ENCODE measurements at regions not wholly inside any gene's neighbourhood (a gene's known extent, or its start where the extent isn't known, plus 50 kb on each side); places are given as distances from the start of the nearest gene placed in this dataset.

DNA sequence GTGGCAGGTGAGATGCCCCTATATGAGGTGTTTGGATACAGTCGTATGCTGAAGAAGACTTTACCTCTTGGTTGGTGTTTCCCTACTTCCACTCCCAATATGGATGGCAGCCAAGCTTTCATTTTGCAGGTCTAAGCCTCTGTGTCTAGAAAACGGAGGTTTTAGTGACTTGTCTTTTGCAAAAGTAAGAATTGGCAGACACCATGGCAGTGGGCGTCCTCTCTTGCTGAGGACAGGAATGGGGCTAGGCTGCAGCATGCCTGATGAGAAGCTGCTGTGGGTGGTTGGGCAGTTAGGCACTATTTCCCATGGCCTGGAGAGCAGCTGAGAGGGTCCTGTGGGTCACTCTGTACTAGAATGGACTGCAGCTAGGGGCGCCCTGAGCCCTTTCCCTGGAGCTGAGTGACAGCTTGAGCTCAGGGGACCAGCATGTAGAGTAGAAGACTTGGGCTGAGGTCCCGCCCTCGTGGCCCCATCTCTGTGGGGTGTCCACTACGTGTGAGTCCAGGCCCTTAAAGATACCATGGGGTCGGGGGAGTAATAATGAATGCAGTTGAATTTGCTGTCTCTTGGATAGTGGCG is 127.4 kb downstream of the CDH26 start:
- DNase-seq (ENCODE audit: low read depth in 1 of 2, low spot score in 1 of 2): no peak

DNA sequence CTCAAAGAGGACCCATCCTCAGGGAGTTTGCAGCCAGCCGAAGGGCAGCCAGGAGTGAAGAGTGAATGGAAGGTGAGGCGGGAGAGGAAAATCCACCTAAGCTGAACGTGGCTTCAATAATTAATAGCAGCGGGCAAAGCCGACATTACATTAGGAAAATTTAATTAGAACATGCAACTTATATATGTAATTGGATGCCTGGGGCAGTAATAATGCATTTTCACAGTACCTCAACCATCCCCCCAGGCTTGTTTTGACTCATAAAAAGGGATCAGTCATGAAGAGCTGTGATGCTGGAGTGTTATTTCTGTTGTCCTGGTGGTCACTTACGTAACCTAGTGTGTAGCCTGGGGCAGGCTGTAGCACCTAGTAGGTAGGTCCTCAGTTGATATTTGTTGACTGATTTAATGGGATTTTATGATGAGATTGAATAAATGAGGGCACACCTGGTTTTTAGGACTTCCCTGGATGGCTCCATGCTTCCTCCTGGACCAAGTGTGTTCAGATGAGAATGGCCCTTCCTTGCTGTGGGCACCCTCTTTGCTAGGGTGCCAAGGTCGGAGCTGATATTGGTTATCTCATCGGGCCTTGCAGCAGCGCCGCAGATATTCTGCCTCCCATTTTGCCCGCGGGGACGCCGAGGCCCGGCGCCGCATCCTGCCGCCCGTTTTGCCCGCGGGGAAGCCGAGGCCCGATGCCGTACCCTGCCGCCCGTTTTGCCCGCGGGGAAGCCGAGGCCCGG is 128.8 kb downstream of the CDH26 start:
- Histone ChIP-seq H3K27ac (replicated peaks) (no peak overlapping the region), H3K4me3 (replicated peaks; ENCODE audit: insufficient read depth, low read length) (no peak overlapping the region), H3K27me3 (ENCODE audit: insufficient read depth, poor library complexity, severe bottlenecking) (no peaks in the 10 kb centered on the region)
- DNase-seq (ENCODE audit: low read depth in 1 of 2, low spot score in 1 of 2): no peak
- TF ChIP-seq, protein P1, sequence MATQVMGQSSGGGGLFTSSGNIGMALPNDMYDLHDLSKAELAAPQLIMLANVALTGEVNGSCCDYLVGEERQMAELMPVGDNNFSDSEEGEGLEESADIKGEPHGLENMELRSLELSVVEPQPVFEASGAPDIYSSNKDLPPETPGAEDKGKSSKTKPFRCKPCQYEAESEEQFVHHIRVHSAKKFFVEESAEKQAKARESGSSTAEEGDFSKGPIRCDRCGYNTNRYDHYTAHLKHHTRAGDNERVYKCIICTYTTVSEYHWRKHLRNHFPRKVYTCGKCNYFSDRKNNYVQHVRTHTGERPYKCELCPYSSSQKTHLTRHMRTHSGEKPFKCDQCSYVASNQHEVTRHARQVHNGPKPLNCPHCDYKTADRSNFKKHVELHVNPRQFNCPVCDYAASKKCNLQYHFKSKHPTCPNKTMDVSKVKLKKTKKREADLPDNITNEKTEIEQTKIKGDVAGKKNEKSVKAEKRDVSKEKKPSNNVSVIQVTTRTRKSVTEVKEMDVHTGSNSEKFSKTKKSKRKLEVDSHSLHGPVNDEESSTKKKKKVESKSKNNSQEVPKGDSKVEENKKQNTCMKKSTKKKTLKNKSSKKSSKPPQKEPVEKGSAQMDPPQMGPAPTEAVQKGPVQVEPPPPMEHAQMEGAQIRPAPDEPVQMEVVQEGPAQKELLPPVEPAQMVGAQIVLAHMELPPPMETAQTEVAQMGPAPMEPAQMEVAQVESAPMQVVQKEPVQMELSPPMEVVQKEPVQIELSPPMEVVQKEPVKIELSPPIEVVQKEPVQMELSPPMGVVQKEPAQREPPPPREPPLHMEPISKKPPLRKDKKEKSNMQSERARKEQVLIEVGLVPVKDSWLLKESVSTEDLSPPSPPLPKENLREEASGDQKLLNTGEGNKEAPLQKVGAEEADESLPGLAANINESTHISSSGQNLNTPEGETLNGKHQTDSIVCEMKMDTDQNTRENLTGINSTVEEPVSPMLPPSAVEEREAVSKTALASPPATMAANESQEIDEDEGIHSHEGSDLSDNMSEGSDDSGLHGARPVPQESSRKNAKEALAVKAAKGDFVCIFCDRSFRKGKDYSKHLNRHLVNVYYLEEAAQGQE (IDR thresholded peaks at IDR 0.05; ENCODE audit: insufficient replicate concordance, low read depth): no peak
- TF ChIP-seq GABPA (IDR thresholded peaks at IDR 0.05; ENCODE audit: low read depth) (no peak), SPI1 (IDR thresholded peaks at IDR 0.05; ENCODE audit: borderline replicate concordance, low read depth) (no peak), POLR2AphosphoS5 (IDR thresholded peaks at IDR 0.05; ENCODE audit: low read depth) (no peak)
- TF ChIP-seq, protein P2, sequence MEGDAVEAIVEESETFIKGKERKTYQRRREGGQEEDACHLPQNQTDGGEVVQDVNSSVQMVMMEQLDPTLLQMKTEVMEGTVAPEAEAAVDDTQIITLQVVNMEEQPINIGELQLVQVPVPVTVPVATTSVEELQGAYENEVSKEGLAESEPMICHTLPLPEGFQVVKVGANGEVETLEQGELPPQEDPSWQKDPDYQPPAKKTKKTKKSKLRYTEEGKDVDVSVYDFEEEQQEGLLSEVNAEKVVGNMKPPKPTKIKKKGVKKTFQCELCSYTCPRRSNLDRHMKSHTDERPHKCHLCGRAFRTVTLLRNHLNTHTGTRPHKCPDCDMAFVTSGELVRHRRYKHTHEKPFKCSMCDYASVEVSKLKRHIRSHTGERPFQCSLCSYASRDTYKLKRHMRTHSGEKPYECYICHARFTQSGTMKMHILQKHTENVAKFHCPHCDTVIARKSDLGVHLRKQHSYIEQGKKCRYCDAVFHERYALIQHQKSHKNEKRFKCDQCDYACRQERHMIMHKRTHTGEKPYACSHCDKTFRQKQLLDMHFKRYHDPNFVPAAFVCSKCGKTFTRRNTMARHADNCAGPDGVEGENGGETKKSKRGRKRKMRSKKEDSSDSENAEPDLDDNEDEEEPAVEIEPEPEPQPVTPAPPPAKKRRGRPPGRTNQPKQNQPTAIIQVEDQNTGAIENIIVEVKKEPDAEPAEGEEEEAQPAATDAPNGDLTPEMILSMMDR (IDR thresholded peaks at IDR 0.05; ENCODE audit: insufficient read depth, low read length): no peak

More for the DNA sequence above, 127.4 kb downstream of the CDH26 start:
- no peak overlapping the region for H3K4me3 ChIP-seq (replicated peaks; ENCODE audit: insufficient read depth, low read length)
- TF ChIP-seq GABPA (IDR thresholded peaks at IDR 0.05; ENCODE audit: low read depth) (no peak), SPI1 (IDR thresholded peaks at IDR 0.05; ENCODE audit: borderline replicate concordance, low read depth) (no peak), POLR2AphosphoS5 (IDR thresholded peaks at IDR 0.05; ENCODE audit: low read depth) (no peak)
- TF ChIP-seq, protein P2 (IDR thresholded peaks at IDR 0.05; ENCODE audit: insufficient read depth, low read length): no peak
- TF ChIP-seq, protein P1 (IDR thresholded peaks at IDR 0.05; ENCODE audit: insufficient replicate concordance, low read depth): no peak
- H3K27me3 ChIP-seq (ENCODE audit: insufficient read depth, poor library complexity, severe bottlenecking): no peaks in the 10 kb centered on the region
- H3K27ac ChIP-seq (replicated peaks): no peak overlapping the region

DNA sequence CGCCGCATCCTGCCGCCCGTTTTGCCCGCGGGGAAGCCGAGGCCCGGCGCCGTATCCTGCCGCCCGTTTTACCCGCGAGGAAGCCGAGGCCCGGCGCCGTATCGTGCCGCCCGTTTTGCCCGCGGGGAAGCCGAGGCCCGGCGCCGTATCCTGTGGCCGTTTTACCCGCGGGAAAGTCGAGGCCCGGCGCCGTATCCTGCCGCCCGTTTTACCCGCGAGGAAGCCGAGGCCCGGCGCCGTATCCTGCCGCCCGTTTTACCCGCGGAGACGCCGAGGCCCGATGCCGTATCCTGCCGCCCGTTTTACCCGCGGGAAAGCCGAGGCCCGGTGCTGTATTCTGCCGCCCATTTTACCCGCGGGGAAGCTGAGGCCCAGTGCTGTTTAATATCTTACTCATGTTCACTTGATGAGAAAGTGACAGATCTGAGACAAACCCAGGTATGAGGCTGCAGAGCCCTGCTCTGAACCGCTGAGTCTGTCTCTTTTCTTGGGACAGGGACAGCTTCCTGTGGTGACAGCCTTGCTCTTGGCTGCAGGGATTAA is 129.4 kb downstream of the CDH26 start:
- TF ChIP-seq GABPA (IDR thresholded peaks at IDR 0.05; ENCODE audit: low read depth) (no peak), POLR2AphosphoS5 (IDR thresholded peaks at IDR 0.05; ENCODE audit: low read depth) (no peak)
- TF ChIP-seq, protein P1 (IDR thresholded peaks at IDR 0.05; ENCODE audit: insufficient replicate concordance, low read depth): no peak
- TF ChIP-seq, protein P2 (IDR thresholded peaks at IDR 0.05; ENCODE audit: insufficient read depth, low read length): no peak
- no peak overlapping the region for H3K4me3 ChIP-seq (replicated peaks; ENCODE audit: insufficient read depth, low read length)
- no peak overlapping the region for H3K27ac ChIP-seq (replicated peaks)
- no peak for DNase-seq (ENCODE audit: low read depth in 1 of 2, low spot score in 1 of 2)
- H3K27me3 ChIP-seq (ENCODE audit: insufficient read depth, poor library complexity, severe bottlenecking): no peaks in the 10 kb centered on the region

Data from HL-60 (cell line).